ENCODE measurements at regions not wholly inside any gene's neighbourhood (a gene's known extent, or its start where the extent isn't known, plus 50 kb on each side); places are given as distances from the start of the nearest gene placed in this dataset.

GRCh38 chr5:179427032-179427675, 81.9 kb upstream of the ADAMTS2 start:
- no peak for DNase-seq

GRCh38 chr5:179422908-179423481, 77.7 kb upstream of the ADAMTS2 start:
- no peak for DNase-seq

- DNase-seq, result no peak
These were observed 77.1 kb upstream of the ADAMTS2 start for GRCh38 chr5:179422213-179422855.

- no peak for DNase-seq
These were observed 76.1 kb upstream of the ADAMTS2 start for GRCh38 chr5:179421144-179421901.

- DNase-seq, result no peak
These were observed 75.2 kb upstream of the ADAMTS2 start for GRCh38 chr5:179420476-179420875.

- DNase-seq, result no peak
These were observed 73.7 kb upstream of the ADAMTS2 start for GRCh38 chr5:179418972-179419371.

GRCh38 chr5:179417696-179418095, 72.4 kb upstream of the ADAMTS2 start:
- no peak for DNase-seq

GRCh38 chr5:179417016-179417415, 71.8 kb upstream of the ADAMTS2 start:
- DNase-seq, result no peak

- DNase-seq, result no peak
These were observed 71.0 kb upstream of the ADAMTS2 start for GRCh38 chr5:179416114-179416822.

GRCh38 chr5:179415291-179416060, 70.2 kb upstream of the ADAMTS2 start:
- DNase-seq, result no peak

GRCh38 chr5:179414459-179415261, 69.4 kb upstream of the ADAMTS2 start:
- no peak for DNase-seq

GRCh38 chr5:179413711-179414458, 68.6 kb upstream of the ADAMTS2 start:
- DNase-seq, result no peak

GRCh38 chr5:179413086-179413690, 67.9 kb upstream of the ADAMTS2 start:
- DNase-seq, result no peak

- DNase-seq, result no peak
These were observed 66.0 kb upstream of the ADAMTS2 start for GRCh38 chr5:179411161-179411841.

GRCh38 chr5:179410291-179411160, 65.3 kb upstream of the ADAMTS2 start:
- DNase-seq, result no peak

- DNase-seq, result no peak
These were observed 64.5 kb upstream of the ADAMTS2 start for GRCh38 chr5:179409806-179410205.

GRCh38 chr5:179408611-179409010, 63.4 kb upstream of the ADAMTS2 start:
- no peak for DNase-seq
